ENCODE measurements at regions not wholly inside any gene's neighbourhood (a gene's known extent, or its start where the extent isn't known, plus 50 kb on each side); places are given as distances from the start of the nearest gene placed in this dataset.

- TF ChIP-seq CTCF (IDR thresholded peaks at IDR 0.05) (no peak), POLR2A (IDR thresholded peaks at IDR 0.05) (no peak)
Observed at GRCh38 chr11:116328851-116329250, 443.9 kb downstream of the BUD13 start.

All from esophagus squamous epithelium (tissue), 4 donors.